ENCODE measurements at regions not wholly inside any gene's neighbourhood (a gene's known extent, or its start where the extent isn't known, plus 50 kb on each side); places are given as distances from the start of the nearest gene placed in this dataset.

DNA sequence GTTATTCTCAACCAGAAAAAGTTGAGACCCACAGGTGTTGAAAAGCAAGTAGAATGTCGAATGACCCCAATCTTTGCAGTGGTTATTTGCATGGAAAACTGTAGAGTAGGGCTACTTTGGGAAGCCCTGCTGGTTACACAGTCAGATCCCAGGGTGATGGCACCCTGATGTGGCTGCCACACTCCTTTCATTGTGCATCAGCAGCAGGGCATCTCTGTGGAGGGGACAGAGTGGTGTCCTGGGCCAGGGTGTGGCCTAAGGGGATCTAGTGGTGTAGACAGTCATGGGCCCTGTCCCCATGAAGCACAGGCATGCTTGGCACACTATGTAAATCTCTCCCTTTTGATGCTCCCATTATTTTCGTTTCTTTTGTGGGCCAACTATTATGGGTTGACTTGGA, 199.4 kb upstream of the NAV2 start:
- no peaks in the 10 kb centered on the region for H3F3A ChIP-seq (ENCODE audit: insufficient read depth, low read length, poor library complexity, severe bottlenecking)
- no peaks in the 10 kb centered on the region for H3K9me2 ChIP-seq (ENCODE audit: insufficient read depth, low read length)
- H3K36me3 ChIP-seq (ENCODE audit: insufficient read depth, low read length) = no peaks in the 10 kb centered on the region
- H2AFZ ChIP-seq (ENCODE audit: low read depth, low read length) = no peak overlapping the region
- no peaks in the 10 kb centered on the region for H3K79me2 ChIP-seq (replicated peaks; ENCODE audit: insufficient read depth, low read length)
- TF ChIP-seq SMC3 (conservative IDR thresholded peaks at IDR 0.05; ENCODE audit: poor library complexity) (no peak), TAF1 (IDR thresholded peaks at IDR 0.05; ENCODE audit: low read depth) (no peak), RAD21 (conservative IDR thresholded peaks at IDR 0.05) (no peak), EZH2 (IDR thresholded peaks at IDR 0.05; ENCODE audit: borderline replicate concordance, insufficient read depth, low read length, poor library complexity, severe bottlenecking) (no peak), MXI1 (conservative IDR thresholded peaks at IDR 0.05; ENCODE audit: poor library complexity, severe bottlenecking) (no peak), POLR2AphosphoS5 (IDR thresholded peaks at IDR 0.05) (no peak), EP300 (conservative IDR thresholded peaks at IDR 0.05; ENCODE audit: poor library complexity, severe bottlenecking) (no peak)
- TF ChIP-seq, protein P1, sequence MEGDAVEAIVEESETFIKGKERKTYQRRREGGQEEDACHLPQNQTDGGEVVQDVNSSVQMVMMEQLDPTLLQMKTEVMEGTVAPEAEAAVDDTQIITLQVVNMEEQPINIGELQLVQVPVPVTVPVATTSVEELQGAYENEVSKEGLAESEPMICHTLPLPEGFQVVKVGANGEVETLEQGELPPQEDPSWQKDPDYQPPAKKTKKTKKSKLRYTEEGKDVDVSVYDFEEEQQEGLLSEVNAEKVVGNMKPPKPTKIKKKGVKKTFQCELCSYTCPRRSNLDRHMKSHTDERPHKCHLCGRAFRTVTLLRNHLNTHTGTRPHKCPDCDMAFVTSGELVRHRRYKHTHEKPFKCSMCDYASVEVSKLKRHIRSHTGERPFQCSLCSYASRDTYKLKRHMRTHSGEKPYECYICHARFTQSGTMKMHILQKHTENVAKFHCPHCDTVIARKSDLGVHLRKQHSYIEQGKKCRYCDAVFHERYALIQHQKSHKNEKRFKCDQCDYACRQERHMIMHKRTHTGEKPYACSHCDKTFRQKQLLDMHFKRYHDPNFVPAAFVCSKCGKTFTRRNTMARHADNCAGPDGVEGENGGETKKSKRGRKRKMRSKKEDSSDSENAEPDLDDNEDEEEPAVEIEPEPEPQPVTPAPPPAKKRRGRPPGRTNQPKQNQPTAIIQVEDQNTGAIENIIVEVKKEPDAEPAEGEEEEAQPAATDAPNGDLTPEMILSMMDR (IDR thresholded peaks at IDR 0.05; ENCODE audit: poor library complexity, severe bottlenecking) = no peak
- TF ChIP-seq, protein P2, sequence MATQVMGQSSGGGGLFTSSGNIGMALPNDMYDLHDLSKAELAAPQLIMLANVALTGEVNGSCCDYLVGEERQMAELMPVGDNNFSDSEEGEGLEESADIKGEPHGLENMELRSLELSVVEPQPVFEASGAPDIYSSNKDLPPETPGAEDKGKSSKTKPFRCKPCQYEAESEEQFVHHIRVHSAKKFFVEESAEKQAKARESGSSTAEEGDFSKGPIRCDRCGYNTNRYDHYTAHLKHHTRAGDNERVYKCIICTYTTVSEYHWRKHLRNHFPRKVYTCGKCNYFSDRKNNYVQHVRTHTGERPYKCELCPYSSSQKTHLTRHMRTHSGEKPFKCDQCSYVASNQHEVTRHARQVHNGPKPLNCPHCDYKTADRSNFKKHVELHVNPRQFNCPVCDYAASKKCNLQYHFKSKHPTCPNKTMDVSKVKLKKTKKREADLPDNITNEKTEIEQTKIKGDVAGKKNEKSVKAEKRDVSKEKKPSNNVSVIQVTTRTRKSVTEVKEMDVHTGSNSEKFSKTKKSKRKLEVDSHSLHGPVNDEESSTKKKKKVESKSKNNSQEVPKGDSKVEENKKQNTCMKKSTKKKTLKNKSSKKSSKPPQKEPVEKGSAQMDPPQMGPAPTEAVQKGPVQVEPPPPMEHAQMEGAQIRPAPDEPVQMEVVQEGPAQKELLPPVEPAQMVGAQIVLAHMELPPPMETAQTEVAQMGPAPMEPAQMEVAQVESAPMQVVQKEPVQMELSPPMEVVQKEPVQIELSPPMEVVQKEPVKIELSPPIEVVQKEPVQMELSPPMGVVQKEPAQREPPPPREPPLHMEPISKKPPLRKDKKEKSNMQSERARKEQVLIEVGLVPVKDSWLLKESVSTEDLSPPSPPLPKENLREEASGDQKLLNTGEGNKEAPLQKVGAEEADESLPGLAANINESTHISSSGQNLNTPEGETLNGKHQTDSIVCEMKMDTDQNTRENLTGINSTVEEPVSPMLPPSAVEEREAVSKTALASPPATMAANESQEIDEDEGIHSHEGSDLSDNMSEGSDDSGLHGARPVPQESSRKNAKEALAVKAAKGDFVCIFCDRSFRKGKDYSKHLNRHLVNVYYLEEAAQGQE (IDR thresholded peaks at IDR 0.05; ENCODE audit: borderline replicate concordance) = no peak
- no peak overlapping the region for H3K27ac ChIP-seq (ENCODE audit: low read length)
- H3K4me2 ChIP-seq (ENCODE audit: low read length) = no peak overlapping the region
- no peaks in the 10 kb centered on the region for H3K9me3 ChIP-seq (ENCODE audit: low read length)
- no peak overlapping the region for H3K4me3 ChIP-seq (ENCODE audit: low read length)
- H4K20me1 ChIP-seq (ENCODE audit: insufficient read depth) = no peaks in the 10 kb centered on the region
- no peaks in the 10 kb centered on the region for H3K27me3 ChIP-seq (ENCODE audit: insufficient read depth, low read depth, low read length)
- H3K9ac ChIP-seq (ENCODE audit: low read length) = no peak overlapping the region

DNA sequence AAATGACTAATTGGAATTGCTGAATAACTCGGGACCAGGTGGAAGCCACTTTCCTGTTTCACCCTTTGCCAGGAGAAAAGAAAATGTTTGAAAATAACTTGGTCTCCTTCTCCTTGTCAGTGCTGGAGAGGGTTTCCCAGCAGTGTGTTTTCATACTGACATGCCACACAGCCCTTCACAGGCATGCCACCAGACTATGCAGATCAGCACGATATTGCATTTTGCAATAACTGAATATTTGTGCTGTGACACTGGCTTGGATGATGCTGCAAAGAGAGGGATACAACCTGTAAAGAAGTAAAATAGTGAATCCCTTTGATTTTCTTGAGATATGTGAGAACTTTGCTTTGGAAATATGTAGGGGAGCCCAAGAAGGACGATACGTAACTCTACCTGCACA, 200.0 kb upstream of the NAV2 start:
- no peaks in the 10 kb centered on the region for H3K9me3 ChIP-seq (ENCODE audit: low read length)
- H3K36me3 ChIP-seq (ENCODE audit: insufficient read depth, low read length) = no peaks in the 10 kb centered on the region
- H3K27me3 ChIP-seq (ENCODE audit: insufficient read depth, low read depth, low read length) = no peaks in the 10 kb centered on the region
- H3K9ac ChIP-seq (ENCODE audit: low read length) = no peak overlapping the region
- no peak overlapping the region for H3K27ac ChIP-seq (ENCODE audit: low read length)
- no peaks in the 10 kb centered on the region for H4K20me1 ChIP-seq (ENCODE audit: insufficient read depth)
- H3K9me2 ChIP-seq (ENCODE audit: insufficient read depth, low read length) = no peaks in the 10 kb centered on the region
- H3K79me2 ChIP-seq (replicated peaks; ENCODE audit: insufficient read depth, low read length) = no peaks in the 10 kb centered on the region
- H3K4me2 ChIP-seq (ENCODE audit: low read length) = no peak overlapping the region
- TF ChIP-seq POLR2AphosphoS5 (IDR thresholded peaks at IDR 0.05) (no peak), MXI1 (conservative IDR thresholded peaks at IDR 0.05; ENCODE audit: poor library complexity, severe bottlenecking) (no peak), SMC3 (conservative IDR thresholded peaks at IDR 0.05; ENCODE audit: poor library complexity) (no peak), TAF1 (IDR thresholded peaks at IDR 0.05; ENCODE audit: low read depth) (no peak), RAD21 (conservative IDR thresholded peaks at IDR 0.05) (no peak), EP300 (conservative IDR thresholded peaks at IDR 0.05; ENCODE audit: poor library complexity, severe bottlenecking) (no peak), EZH2 (IDR thresholded peaks at IDR 0.05; ENCODE audit: borderline replicate concordance, insufficient read depth, low read length, poor library complexity, severe bottlenecking) (no peak)
- TF ChIP-seq, protein P2 (IDR thresholded peaks at IDR 0.05; ENCODE audit: borderline replicate concordance) = no peak
- TF ChIP-seq, protein P1 (IDR thresholded peaks at IDR 0.05; ENCODE audit: poor library complexity, severe bottlenecking) = no peak
- no peaks in the 10 kb centered on the region for H3F3A ChIP-seq (ENCODE audit: insufficient read depth, low read length, poor library complexity, severe bottlenecking)
- no peak overlapping the region for H3K4me3 ChIP-seq (ENCODE audit: low read length)
- H2AFZ ChIP-seq (ENCODE audit: low read depth, low read length) = no peak overlapping the region

All from neural cell (in vitro differentiated cells).